DMS 273 (cell line): ENCODE measurements at regions not wholly inside any gene's neighbourhood (a gene's known extent, or its start where the extent isn't known, plus 50 kb on each side); places are given as distances from the start of the nearest gene placed in this dataset.

ENCODE experiments used
- DNase-seq: peaks from one replicate; lab custom pipeline; 2025; ENCODE audit not compliant: unreplicated experiment; lab: John Stamatoyannopoulos, UW

- no peak for DNase-seq
These were observed 59.8 kb downstream of the MRPS30 start for GRCh38 chr5:44868541-44868940.

GRCh38 chr5:44869928-44870327, 61.2 kb downstream of the MRPS30 start:
- DNase-seq = no peak

- no peak for DNase-seq
These were observed 61.7 kb downstream of the MRPS30 start for GRCh38 chr5:44870430-44870829.

GRCh38 chr5:44871401-44871800, 62.7 kb downstream of the MRPS30 start:
- DNase-seq = no peak

- DNase-seq = no peak
These were observed 67.2 kb downstream of the MRPS30 start for GRCh38 chr5:44875661-44876605.

- DNase-seq = no peak
These were observed 72.5 kb downstream of the MRPS30 start for GRCh38 chr5:44881266-44881665.

- no peak for DNase-seq
These were observed 75.3 kb downstream of the MRPS30 start for GRCh38 chr5:44884036-44884435.

GRCh38 chr5:44885903-44886302, 77.2 kb downstream of the MRPS30 start:
- DNase-seq = no peak

- DNase-seq = no peak
These were observed 79.0 kb downstream of the MRPS30 start for GRCh38 chr5:44887722-44888121.

- no peak for DNase-seq
These were observed 79.7 kb downstream of the MRPS30 start for GRCh38 chr5:44888435-44888834.

GRCh38 chr5:44891116-44891515, 82.4 kb downstream of the MRPS30 start:
- no peak for DNase-seq

- DNase-seq = no peak
These were observed 91.7 kb downstream of the MRPS30 start for GRCh38 chr5:44900273-44900954.

- DNase-seq = no peak
These were observed 98.6 kb downstream of the MRPS30 start for GRCh38 chr5:44907396-44907795.

GRCh38 chr5:44909004-44909403, 100.3 kb downstream of the MRPS30 start:
- DNase-seq = no peak

GRCh38 chr5:44911501-44911900, 102.8 kb downstream of the MRPS30 start:
- DNase-seq = no peak

GRCh38 chr5:44914221-44914620, 105.5 kb downstream of the MRPS30 start:
- DNase-seq = no peak

- DNase-seq = no peak
These were observed 110.8 kb downstream of the MRPS30 start for GRCh38 chr5:44919560-44919959.

GRCh38 chr5:44927115-44927733, 118.5 kb downstream of the MRPS30 start:
- no peak for DNase-seq

- no peak for DNase-seq
These were observed 124.3 kb downstream of the MRPS30 start for GRCh38 chr5:44932922-44933585.

GRCh38 chr5:44933686-44934085, 124.9 kb downstream of the MRPS30 start:
- no peak for DNase-seq

- peak; percentile 10 for DNase-seq
These were observed 126.5 kb downstream of the MRPS30 start for GRCh38 chr5:44935262-44935661.
